HepG2 (cell line): ENCODE measurements at regions not wholly inside any gene's neighbourhood (a gene's known extent, or its start where the extent isn't known, plus 50 kb on each side); places are given as distances from the start of the nearest gene placed in this dataset.

ENCODE experiments used
- ARNTL ChIP-seq: sonication (generic); formaldehyde crosslinking; IDR thresholded peaks from 2 replicates; pipeline ENCODE4 v1.4.0; 2020; ENCODE audit warnings: mild to moderate bottlenecking, missing genetic modification reagents
- GZF1 ChIP-seq: sonication (generic); formaldehyde crosslinking; IDR thresholded peaks from 2 replicates; pipeline ENCODE4 v1.5.1; 2020; ENCODE audit warnings: mild to moderate bottlenecking, missing genetic modification reagents
- IRF2 ChIP-seq: IDR thresholded peaks from 2 replicates; pipeline ENCODE4 v1.6.1; 2018; ENCODE audit warnings: missing genetic modification reagents, missing compliant biosample characterization
- KLF13 ChIP-seq: sonication (generic); formaldehyde crosslinking; IDR thresholded peaks from 2 replicates; pipeline ENCODE4 v1.4.0; 2020; ENCODE audit warnings: mild to moderate bottlenecking, missing genetic modification reagents
- KMT2B ChIP-seq: IDR thresholded peaks from 2 replicates; pipeline ENCODE4 v1.6.1; 2016; ENCODE audit warnings: missing genetic modification reagents, missing compliant biosample characterization
- MIER3 ChIP-seq: IDR thresholded peaks from 2 replicates; pipeline ENCODE4 v1.6.1; 2016; ENCODE audit warnings: missing compliant biosample characterization, borderline replicate concordance
- NPAS2 ChIP-seq: sonication (generic); formaldehyde crosslinking; IDR thresholded peaks from 2 replicates; pipeline ENCODE4 v1.8.0; 2022; ENCODE audit warnings: mild to moderate bottlenecking, missing genetic modification reagents, borderline replicate concordance
- NR2F2 ChIP-seq: IDR thresholded peaks from 2 replicates; pipeline ENCODE4 v1.6.1; 2012; ENCODE audit warnings: low read depth, inconsistent platforms, borderline replicate concordance
- RAD21 ChIP-seq: fragments of 450-650 bp; formaldehyde crosslinking; IDR thresholded peaks from 2 replicates; pipeline ENCODE4 v1.5.0; 2020; ENCODE audit warnings: mild to moderate bottlenecking
- SRF ChIP-seq: IDR thresholded peaks from 2 replicates; pipeline ENCODE4 v1.6.1; 2011; ENCODE audit warnings: mild to moderate bottlenecking, low read depth, low read length, moderate library complexity
- ZMYM2 ChIP-seq: sonication (generic); formaldehyde crosslinking; IDR thresholded peaks from 2 replicates; pipeline ENCODE4 v1.8.0; 2022; ENCODE audit warnings: mild to moderate bottlenecking, missing genetic modification reagents
- ZNF136 ChIP-seq: sonication (generic); formaldehyde crosslinking; IDR thresholded peaks from 2 replicates; pipeline ENCODE4 v1.8.1; 2022; ENCODE audit warnings: low read depth, mild to moderate bottlenecking, moderate library complexity, missing genetic modification reagents
- ZNF660 ChIP-seq: sonication (generic); formaldehyde crosslinking; IDR thresholded peaks from 2 replicates; pipeline ENCODE4 v1.5.1; 2020; ENCODE audit warnings: mild to moderate bottlenecking, low read depth, missing genetic modification reagents, borderline replicate concordance
- TF ChIP-seq, protein P1 (sequence below): sonication (generic); formaldehyde crosslinking; IDR thresholded peaks from 2 replicates; pipeline ENCODE4 v1.5.0; 2020; ENCODE audit warnings: missing genetic modification reagents
- TF ChIP-seq, protein P2 (sequence below): sonication (generic); formaldehyde crosslinking; IDR thresholded peaks from 2 replicates; pipeline ENCODE4 v1.4.0; 2020; ENCODE audit warnings: missing genetic modification reagents, borderline replicate concordance
- TF ChIP-seq, protein P3 (sequence below): IDR thresholded peaks from 2 replicates; pipeline ENCODE4 v1.6.1; 2016; ENCODE audit warnings: low read depth, control low read depth
- TF ChIP-seq, protein P4 (sequence below): sonication (generic); formaldehyde crosslinking; IDR thresholded peaks from 2 replicates; pipeline ENCODE4 v1.8.0; 2022; ENCODE audit warnings: missing genetic modification reagents, low read depth, mild to moderate bottlenecking, borderline replicate concordance
- TF ChIP-seq, protein P5 (sequence below): sonication (generic); formaldehyde crosslinking; IDR thresholded peaks from 2 replicates; pipeline ENCODE4 v1.4.0; 2020; ENCODE audit warnings: missing genetic modification reagents, mild to moderate bottlenecking, borderline replicate concordance

DNA sequence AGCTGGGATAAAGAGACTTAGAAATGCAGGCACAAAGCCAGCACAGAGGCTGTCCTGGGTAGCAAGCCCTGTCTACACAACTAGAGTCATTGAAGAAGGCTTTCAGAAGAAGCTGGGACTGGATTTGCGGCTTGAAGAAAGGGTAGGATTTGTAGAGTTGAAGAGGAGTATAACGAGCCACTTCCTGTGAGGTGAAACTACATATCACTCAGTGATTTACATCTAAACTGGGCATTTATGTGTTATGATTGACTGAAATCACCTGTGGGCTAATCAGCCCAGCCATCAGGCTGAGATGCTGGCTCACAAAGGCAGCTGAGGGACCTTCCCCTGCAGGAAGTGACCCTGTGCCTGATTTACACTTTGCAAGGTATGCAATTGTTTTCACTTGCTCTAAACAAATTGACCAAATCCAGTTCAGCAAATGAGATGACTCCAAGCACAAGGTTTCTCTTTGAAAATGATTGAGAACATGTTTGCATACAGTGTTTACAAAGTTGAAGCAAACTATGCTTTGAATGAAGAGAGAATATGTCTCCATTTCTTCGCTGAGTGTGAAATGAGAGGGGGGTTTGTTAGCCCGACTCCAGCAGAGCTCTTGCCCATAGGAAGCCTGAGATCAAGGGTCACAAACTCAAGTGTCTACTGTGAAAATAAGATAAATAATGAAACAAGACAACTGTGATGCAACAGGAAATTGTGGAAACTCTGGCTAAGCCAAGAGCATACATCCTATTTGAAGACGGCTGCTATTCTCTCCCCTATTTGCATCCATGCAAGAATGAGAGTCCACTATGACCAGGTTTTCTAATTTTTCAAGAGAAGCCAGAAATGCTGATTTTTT lies 69.3 kb upstream of the HK2 start (continued):
- TF ChIP-seq, protein P1, sequence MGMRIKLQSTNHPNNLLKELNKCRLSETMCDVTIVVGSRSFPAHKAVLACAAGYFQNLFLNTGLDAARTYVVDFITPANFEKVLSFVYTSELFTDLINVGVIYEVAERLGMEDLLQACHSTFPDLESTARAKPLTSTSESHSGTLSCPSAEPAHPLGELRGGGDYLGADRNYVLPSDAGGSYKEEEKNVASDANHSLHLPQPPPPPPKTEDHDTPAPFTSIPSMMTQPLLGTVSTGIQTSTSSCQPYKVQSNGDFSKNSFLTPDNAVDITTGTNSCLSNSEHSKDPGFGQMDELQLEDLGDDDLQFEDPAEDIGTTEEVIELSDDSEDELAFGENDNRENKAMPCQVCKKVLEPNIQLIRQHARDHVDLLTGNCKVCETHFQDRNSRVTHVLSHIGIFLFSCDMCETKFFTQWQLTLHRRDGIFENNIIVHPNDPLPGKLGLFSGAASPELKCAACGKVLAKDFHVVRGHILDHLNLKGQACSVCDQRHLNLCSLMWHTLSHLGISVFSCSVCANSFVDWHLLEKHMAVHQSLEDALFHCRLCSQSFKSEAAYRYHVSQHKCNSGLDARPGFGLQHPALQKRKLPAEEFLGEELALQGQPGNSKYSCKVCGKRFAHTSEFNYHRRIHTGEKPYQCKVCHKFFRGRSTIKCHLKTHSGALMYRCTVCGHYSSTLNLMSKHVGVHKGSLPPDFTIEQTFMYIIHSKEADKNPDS (CRISPR knock-in tag), result peak; percentile 96
- peak; percentile 80 for TF ChIP-seq IRF2
- TF ChIP-seq KLF13 (CRISPR knock-in tag), result no peak
- peak; percentile 76; the same call in 1 of the 2 replicates for TF ChIP-seq ARNTL
- TF ChIP-seq KMT2B (CRISPR knock-in tag), result peak; percentile 44
- TF ChIP-seq NPAS2 (CRISPR knock-in tag), result no peak
- TF ChIP-seq, protein P2, sequence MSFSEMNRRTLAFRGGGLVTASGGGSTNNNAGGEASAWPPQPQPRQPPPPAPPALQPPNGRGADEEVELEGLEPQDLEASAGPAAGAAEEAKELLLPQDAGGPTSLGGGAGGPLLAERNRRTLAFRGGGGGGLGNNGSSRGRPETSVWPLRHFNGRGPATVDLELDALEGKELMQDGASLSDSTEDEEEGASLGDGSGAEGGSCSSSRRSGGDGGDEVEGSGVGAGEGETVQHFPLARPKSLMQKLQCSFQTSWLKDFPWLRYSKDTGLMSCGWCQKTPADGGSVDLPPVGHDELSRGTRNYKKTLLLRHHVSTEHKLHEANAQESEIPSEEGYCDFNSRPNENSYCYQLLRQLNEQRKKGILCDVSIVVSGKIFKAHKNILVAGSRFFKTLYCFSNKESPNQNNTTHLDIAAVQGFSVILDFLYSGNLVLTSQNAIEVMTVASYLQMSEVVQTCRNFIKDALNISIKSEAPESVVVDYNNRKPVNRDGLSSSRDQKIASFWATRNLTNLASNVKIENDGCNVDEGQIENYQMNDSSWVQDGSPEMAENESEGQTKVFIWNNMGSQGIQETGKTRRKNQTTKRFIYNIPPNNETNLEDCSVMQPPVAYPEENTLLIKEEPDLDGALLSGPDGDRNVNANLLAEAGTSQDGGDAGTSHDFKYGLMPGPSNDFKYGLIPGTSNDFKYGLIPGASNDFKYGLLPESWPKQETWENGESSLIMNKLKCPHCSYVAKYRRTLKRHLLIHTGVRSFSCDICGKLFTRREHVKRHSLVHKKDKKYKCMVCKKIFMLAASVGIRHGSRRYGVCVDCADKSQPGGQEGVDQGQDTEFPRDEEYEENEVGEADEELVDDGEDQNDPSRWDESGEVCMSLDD, result peak; percentile 60; the same call in 1 of the 2 replicates
- no peak for TF ChIP-seq ZMYM2 (CRISPR knock-in tag)
- TF ChIP-seq, protein P3, sequence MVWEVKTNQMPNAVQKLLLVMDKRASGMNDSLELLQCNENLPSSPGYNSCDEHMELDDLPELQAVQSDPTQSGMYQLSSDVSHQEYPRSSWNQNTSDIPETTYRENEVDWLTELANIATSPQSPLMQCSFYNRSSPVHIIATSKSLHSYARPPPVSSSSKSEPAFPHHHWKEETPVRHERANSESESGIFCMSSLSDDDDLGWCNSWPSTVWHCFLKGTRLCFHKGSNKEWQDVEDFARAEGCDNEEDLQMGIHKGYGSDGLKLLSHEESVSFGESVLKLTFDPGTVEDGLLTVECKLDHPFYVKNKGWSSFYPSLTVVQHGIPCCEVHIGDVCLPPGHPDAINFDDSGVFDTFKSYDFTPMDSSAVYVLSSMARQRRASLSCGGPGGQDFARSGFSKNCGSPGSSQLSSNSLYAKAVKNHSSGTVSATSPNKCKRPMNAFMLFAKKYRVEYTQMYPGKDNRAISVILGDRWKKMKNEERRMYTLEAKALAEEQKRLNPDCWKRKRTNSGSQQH (CRISPR knock-in tag), result peak; percentile 36; the same call in 1 of the 2 replicates
- TF ChIP-seq GZF1 (CRISPR knock-in tag), result peak; percentile 73; the same call in 1 of the 2 replicates
- peak; percentile 29; the same call in 1 of the 2 replicates for TF ChIP-seq RAD21 (CRISPR knock-in tag)
- peak; percentile 98 for TF ChIP-seq NR2F2
- TF ChIP-seq ZNF660, result no peak
- TF ChIP-seq SRF, result peak; percentile 71; the same call in 1 of the 2 replicates
- TF ChIP-seq, protein P4, sequence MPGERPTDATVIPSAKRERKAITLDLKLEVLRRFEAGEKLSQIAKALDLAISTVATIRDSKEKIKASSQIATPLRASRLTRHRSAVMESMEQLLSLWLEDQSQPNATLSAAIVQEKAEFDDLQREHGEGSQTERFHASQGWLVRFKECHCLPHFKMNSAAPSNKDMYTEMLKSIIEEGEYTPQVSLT (CRISPR knock-in tag), result no peak
- peak; percentile 88; the same call in 1 of the 2 replicates for TF ChIP-seq ZNF136 (CRISPR knock-in tag)
- TF ChIP-seq, protein P5, sequence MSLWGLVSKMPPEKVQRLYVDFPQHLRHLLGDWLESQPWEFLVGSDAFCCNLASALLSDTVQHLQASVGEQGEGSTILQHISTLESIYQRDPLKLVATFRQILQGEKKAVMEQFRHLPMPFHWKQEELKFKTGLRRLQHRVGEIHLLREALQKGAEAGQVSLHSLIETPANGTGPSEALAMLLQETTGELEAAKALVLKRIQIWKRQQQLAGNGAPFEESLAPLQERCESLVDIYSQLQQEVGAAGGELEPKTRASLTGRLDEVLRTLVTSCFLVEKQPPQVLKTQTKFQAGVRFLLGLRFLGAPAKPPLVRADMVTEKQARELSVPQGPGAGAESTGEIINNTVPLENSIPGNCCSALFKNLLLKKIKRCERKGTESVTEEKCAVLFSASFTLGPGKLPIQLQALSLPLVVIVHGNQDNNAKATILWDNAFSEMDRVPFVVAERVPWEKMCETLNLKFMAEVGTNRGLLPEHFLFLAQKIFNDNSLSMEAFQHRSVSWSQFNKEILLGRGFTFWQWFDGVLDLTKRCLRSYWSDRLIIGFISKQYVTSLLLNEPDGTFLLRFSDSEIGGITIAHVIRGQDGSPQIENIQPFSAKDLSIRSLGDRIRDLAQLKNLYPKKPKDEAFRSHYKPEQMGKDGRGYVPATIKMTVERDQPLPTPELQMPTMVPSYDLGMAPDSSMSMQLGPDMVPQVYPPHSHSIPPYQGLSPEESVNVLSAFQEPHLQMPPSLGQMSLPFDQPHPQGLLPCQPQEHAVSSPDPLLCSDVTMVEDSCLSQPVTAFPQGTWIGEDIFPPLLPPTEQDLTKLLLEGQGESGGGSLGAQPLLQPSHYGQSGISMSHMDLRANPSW (CRISPR knock-in tag), result peak; percentile 97
- peak; percentile 98 for TF ChIP-seq MIER3 (CRISPR knock-in tag)
